ENCODE measurements at regions not wholly inside any gene's neighbourhood (a gene's known extent, or its start where the extent isn't known, plus 50 kb on each side); places are given as distances from the start of the nearest gene placed in this dataset.

DNA sequence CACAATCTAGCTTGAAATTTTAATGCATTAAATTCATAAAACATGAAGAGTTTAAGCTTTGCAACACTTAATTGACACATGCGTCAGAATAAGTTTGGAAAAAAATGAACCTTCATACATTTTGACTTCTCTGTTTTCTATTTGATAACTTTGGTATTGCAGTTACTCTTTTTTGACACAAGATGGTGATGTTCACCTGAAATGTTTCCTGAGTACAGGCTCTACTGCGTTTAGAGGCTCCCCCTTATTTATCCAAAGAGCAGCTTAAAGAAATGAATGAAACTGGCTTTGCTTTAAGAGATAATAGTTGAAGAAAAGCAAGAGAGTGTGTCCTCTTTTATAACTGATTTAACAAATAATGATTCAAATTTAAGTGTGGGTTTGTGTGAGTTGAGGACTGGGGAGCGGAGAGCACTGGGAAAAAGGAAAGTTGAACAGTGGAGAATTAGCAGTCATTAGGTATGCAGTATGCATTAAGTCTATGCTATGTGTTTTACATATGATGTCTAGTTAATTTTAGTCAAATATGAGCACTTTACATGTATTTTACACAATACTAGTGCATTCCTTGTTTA is 180.6 kb upstream of the NUDT6 start:
- peaks cover 26% of the 10 kb centered on the region for H3K4me1 ChIP-seq
- H3K27ac ChIP-seq = no peak overlapping the region
- peak; percentile 44 for DNase-seq (ENCODE audit: low spot score)
- H3K4me2 ChIP-seq = no peak overlapping the region
- Mint-ChIP-seq H3K27ac (no peak overlapping the region), H3K36me3 (peaks cover 4% of the 10 kb centered on the region), H3K4me1 (peaks cover 34% of the 10 kb centered on the region), H3K27me3 (ENCODE audit: insufficient read depth, low read depth) (no peaks in the 10 kb centered on the region), H3K9me3 (no peaks in the 10 kb centered on the region), H3K4me3 (no peak overlapping the region)
- H3K4me3 ChIP-seq = no peak overlapping the region
- no peaks in the 10 kb centered on the region for H3K27me3 ChIP-seq
- TF ChIP-seq, protein P1, sequence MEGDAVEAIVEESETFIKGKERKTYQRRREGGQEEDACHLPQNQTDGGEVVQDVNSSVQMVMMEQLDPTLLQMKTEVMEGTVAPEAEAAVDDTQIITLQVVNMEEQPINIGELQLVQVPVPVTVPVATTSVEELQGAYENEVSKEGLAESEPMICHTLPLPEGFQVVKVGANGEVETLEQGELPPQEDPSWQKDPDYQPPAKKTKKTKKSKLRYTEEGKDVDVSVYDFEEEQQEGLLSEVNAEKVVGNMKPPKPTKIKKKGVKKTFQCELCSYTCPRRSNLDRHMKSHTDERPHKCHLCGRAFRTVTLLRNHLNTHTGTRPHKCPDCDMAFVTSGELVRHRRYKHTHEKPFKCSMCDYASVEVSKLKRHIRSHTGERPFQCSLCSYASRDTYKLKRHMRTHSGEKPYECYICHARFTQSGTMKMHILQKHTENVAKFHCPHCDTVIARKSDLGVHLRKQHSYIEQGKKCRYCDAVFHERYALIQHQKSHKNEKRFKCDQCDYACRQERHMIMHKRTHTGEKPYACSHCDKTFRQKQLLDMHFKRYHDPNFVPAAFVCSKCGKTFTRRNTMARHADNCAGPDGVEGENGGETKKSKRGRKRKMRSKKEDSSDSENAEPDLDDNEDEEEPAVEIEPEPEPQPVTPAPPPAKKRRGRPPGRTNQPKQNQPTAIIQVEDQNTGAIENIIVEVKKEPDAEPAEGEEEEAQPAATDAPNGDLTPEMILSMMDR (IDR thresholded peaks at IDR 0.05) = peak; percentile 89
- no peak for TF ChIP-seq EZH2 (IDR thresholded peaks at IDR 0.05)
- no peaks in the 10 kb centered on the region for H4K20me1 ChIP-seq (ENCODE audit: low read depth)
- no peaks in the 10 kb centered on the region for H3F3A ChIP-seq (ENCODE audit: low read depth)
- no peaks in the 10 kb centered on the region for H3K36me3 ChIP-seq
- no peak overlapping the region for H3K9ac ChIP-seq
- no peaks in the 10 kb centered on the region for H3K9me3 ChIP-seq (ENCODE audit: low read depth)
- no peaks in the 10 kb centered on the region for H3K79me2 ChIP-seq (ENCODE audit: low read depth)
- no peak overlapping the region for H2AFZ ChIP-seq (replicated peaks)

DNA sequence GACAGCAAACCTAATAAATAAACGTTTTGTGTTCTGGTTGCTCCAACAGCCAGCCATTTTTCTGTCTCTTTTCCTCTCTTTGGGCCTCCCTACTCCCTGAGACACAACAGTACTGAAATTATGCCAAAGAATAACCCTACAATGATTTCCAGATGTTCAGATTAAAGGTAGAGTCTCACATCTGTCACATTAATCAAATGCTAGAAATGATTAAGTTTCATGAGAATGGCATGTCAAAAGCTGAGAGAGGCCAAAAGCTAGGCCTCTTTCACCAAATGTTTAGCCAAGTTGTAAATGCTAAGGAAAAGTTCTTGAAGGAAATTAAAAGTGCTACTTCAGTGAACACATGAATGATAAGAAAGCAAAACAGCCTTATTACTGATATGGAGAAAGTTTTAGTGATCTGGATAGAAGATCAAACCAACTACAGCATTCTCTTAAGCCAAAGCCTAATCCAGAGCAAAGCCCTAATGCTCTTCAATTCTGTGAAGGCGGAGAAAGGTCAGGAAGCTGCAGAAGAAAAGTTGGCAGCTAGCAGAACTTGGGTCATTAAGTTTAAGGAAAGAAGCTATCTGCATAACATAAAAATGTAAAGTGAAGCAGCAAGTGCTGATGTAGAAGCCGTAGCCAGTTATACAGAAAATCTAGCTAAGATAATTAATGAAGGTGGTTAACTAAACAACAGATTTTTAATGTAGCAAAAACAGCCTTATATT is 182.1 kb upstream of the NUDT6 start:
- peaks cover 26% of the 10 kb centered on the region for H3K4me1 ChIP-seq
- Mint-ChIP-seq H3K36me3 (peaks cover 3% of the 10 kb centered on the region), H3K4me1 (peaks cover 34% of the 10 kb centered on the region), H3K27me3 (ENCODE audit: insufficient read depth, low read depth) (no peaks in the 10 kb centered on the region), H3K9me3 (no peaks in the 10 kb centered on the region), H3K4me3 (no peak overlapping the region), H3K27ac (no peak overlapping the region)
- H3K79me2 ChIP-seq (ENCODE audit: low read depth) = no peaks in the 10 kb centered on the region
- H4K20me1 ChIP-seq (ENCODE audit: low read depth) = no peaks in the 10 kb centered on the region
- H3K9me3 ChIP-seq (ENCODE audit: low read depth) = no peaks in the 10 kb centered on the region
- no peak overlapping the region for H3K4me3 ChIP-seq
- H3K9ac ChIP-seq = no peak overlapping the region
- H3K27me3 ChIP-seq = no peaks in the 10 kb centered on the region
- no peaks in the 10 kb centered on the region for H3K36me3 ChIP-seq
- H3K27ac ChIP-seq = no peak overlapping the region
- DNase-seq (ENCODE audit: low spot score) = no peak
- no peaks in the 10 kb centered on the region for H3F3A ChIP-seq (ENCODE audit: low read depth)
- H2AFZ ChIP-seq (replicated peaks) = no peak overlapping the region
- TF ChIP-seq, protein P1 (IDR thresholded peaks at IDR 0.05) = no peak
- TF ChIP-seq EZH2phosphoT487 (IDR thresholded peaks at IDR 0.05) (no peak), EZH2 (IDR thresholded peaks at IDR 0.05) (no peak)
- H3K4me2 ChIP-seq = no peak overlapping the region

DNA sequence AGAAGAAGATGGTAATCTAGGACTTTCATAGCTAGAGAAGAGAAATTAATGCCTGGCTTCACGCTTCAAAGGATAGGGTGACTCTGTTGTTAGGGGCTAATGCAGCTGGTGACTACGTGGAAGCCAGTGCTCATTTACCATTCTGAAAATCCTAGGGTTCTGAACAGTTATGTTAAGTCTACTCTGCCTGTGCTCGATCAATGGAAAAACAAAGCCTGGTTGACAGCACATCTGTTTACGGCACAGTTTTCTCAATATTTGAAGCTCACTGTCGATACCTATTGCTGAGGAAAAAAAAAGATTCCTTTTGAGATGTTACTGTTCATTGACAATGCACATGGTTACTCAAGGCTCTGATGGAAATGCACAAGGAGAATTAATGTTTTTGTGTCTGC is 182.6 kb upstream of the NUDT6 start:
- H3K4me3 ChIP-seq = no peak overlapping the region

More for the DNA sequence above, 182.6 kb upstream of the NUDT6 start:
- Histone ChIP-seq H3K27ac (no peak overlapping the region), H3K4me1 (peaks cover 25% of the 10 kb centered on the region), H3K9me3 (ENCODE audit: low read depth) (no peaks in the 10 kb centered on the region), H2AFZ (replicated peaks) (no peak overlapping the region), H3F3A (ENCODE audit: low read depth) (no peaks in the 10 kb centered on the region), H4K20me1 (ENCODE audit: low read depth) (no peaks in the 10 kb centered on the region), H3K36me3 (no peaks in the 10 kb centered on the region), H3K27me3 (no peaks in the 10 kb centered on the region), H3K4me2 (no peak overlapping the region), H3K79me2 (ENCODE audit: low read depth) (no peaks in the 10 kb centered on the region), H3K9ac (no peak overlapping the region)
- Mint-ChIP-seq H3K27ac (no peak overlapping the region), H3K27me3 (ENCODE audit: insufficient read depth, low read depth) (no peaks in the 10 kb centered on the region), H3K36me3 (peaks cover 3% of the 10 kb centered on the region), H3K4me1 (peaks cover 34% of the 10 kb centered on the region), H3K4me3 (no peak overlapping the region), H3K9me3 (no peaks in the 10 kb centered on the region)
- DNase-seq (ENCODE audit: low spot score) = no peak
- TF ChIP-seq EZH2 (IDR thresholded peaks at IDR 0.05) (no peak), EZH2phosphoT487 (IDR thresholded peaks at IDR 0.05) (no peak)
- TF ChIP-seq, protein P1 (IDR thresholded peaks at IDR 0.05) = no peak

Measured in neural progenitor cell (in vitro differentiated cells).